Jurkat, Clone E6-1 (cell line): ENCODE measurements at regions not wholly inside any gene's neighbourhood (a gene's known extent, or its start where the extent isn't known, plus 50 kb on each side); places are given as distances from the start of the nearest gene placed in this dataset.
A peak's percentile ranks its signal among the peaks of the same experiment; 100 is the strongest.
"Not testable (repeated sequence)": the region's sequence is repeated elsewhere in the genome, so short reads cannot be mapped to it uniquely, and the experiment has no call there.

Experiments used
- DNase-seq: peaks from one replicate; pipeline ENCODE4 v3.0.0-alpha.2; 2011; ENCODE audit warnings: low read depth, low spot score
- H3K4me3 ChIP-seq: 2 replicates; pipeline ENCODE4 v1.5.1; 2011; ENCODE audit warnings: mild to moderate bottlenecking, low read length, control low read depth, moderate library complexity

DNA sequence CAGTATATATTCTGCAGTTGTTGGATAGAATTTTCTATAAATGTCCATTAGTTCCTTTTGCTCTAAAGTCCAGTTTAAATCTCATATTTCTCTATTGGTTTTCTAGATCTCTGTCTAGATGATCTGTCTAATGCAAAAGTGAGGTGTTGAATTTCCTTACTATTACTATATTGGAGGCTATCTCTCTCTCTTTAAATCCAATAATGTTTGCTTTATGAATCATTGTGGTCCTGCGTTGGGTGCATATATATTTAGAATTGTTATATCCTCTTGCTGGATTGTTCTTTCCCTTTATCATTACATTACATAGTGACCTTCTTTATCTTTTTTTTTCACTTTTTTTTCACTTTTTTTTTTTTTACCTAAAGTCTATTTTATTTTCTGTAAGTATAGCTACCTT, 208.5 kb upstream of the ASCC3 start:
- no peak for DNase-seq

DNA sequence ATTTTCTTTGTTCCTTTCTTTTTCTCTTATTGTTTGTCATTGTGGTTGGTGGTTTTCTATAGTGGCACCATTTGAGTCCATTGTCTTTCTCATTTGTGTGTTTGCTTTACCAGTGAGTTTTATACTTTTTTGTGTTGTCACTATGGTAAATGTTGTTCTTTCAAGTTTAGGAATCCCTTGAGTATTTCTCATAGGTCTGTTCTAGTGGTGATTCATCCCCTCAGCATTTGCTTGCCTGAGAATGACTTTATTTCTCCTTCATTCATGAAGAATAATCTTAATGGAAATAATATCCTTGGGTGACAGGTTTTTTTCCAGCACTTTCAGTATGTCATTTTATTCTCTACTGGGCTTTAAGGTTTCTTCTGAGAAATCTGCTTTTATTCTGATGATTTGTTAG, 209.2 kb upstream of the ASCC3 start:
- no peak overlapping the region for H3K4me3 ChIP-seq
- DNase-seq, result no peak

More for the DNA sequence above, 208.5 kb upstream of the ASCC3 start:
- no peak overlapping the region for H3K4me3 ChIP-seq

DNA sequence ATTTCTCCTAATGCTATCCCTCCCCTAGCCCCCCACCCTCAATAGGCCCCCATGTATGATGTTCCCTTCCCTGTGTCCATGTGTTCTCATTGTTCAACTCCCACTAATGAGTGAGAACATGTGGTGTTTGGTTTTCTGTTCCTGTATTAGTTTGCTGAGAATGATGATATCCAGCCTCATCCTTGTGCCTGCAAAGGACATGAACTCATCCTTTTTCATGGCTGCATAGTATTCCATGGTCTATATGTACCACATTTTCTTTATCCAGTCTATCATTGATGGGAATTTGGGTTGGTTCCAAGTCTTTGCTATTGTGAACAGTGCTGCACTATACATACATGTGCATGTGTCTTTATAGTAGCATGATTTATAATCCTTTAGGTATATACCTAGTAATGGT, 217.5 kb upstream of the ASCC3 start:
- not testable (repeated sequence) for H3K4me3 ChIP-seq, DNase-seq

DNA sequence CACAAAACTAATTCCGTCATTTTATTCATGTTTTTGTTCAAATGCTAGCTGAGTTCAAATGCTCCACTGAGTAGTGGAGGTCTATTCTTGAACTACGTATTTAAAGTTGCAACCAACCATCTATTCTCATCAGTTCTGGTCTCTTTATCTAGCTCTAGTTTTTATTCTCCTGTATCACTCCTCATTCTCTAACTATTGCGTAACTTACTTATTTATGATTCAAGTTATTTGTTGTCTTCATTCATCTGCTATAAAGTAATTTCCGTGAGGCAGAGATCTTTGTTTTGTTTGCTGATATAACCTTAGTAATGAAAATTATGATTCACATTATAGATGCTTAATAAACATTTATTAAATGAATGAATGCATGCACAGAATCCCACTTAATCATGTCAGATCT, 221.6 kb upstream of the ASCC3 start:
- H3K4me3 ChIP-seq, result no peak overlapping the region
- DNase-seq, result no peak

DNA sequence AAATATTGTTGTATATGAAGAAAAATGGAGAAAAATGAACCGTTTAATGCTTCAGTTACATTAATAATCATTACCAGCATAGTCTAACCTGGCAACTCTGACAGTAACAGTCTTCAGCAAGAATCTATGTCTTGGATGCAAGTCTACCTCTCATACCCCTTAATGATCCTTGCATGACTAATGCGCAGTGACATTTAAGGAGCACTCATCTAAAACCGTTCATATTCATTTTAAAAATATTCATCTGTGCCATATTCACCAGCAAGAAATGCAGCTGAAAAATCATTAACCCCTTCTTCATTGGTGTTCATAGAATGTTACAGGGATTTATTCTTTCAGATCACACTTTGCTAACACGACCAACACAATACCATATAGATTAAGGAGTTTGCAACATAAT, 227.2 kb upstream of the ASCC3 start:
- no peak overlapping the region for H3K4me3 ChIP-seq
- no peak for DNase-seq

DNA sequence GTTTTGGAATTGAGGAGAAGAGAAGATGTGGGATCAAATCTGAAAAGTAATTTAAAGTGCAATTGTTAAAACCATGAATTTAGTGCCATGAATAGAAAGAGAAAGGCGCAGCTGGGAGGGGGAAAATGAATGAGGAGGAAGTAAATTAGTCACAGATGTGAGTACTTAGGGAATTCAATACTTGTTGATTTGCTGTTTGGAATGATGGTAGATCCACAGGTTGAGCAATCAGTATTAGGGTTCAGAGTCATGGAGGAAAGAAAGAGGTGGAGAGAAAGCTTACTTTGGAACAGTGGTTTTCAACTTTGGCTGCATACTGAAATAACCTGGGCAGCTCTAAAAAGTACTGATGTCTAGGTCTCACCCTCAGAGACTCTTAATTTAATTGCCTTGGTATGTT, 229.7 kb upstream of the ASCC3 start:
- no peak overlapping the region for H3K4me3 ChIP-seq
- no peak for DNase-seq

- H3K4me3 ChIP-seq, result no peak overlapping the region
- no peak for DNase-seq
Observed at GRCh38 chr6:101113468-101114260, 232.5 kb upstream of the ASCC3 start.

- peak; percentile 19 for DNase-seq
- no peak overlapping the region for H3K4me3 ChIP-seq
Observed at GRCh38 chr6:101114703-101115102, 233.6 kb upstream of the ASCC3 start.

GRCh38 chr6:101116337-101116736, 235.2 kb upstream of the ASCC3 start:
- no peak overlapping the region for H3K4me3 ChIP-seq
- DNase-seq, result no peak

DNA sequence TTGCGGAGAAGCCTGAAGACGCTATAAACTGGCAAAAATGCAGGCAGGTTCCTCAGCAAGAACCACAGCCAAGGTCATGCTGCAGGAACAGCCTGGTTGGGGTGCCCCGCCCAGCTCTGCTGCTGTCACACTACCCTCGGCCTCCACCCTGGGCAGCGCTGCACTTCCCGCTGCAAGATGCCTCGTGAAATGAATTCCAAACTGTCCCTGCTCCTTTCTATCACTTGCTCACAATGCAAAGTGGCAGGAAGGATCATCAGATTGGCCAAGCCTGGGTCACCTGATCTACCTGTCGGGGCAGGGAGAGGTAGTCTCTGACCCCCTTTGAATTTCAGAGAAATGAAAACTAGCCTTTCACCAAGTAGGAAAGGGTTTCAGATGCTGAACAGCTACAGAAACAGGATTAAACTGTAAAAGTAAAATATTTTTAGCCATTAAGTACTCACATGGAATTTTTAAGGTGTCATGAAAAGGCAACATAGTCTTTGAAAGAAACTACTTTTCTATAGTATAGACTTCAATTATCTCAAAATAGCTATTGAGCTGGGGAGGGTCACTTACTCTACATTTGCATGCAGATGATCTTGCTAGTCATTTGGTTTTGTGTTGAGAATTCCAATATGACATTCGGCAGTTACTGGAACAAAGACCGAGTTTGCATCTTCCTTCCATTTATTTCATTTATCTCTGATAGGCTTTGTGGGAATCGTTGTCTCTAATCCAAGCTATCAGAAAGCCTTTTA, 236.4 kb upstream of the ASCC3 start:
- DNase-seq, result no peak
- H3K4me3 ChIP-seq, result no peak overlapping the region

DNA sequence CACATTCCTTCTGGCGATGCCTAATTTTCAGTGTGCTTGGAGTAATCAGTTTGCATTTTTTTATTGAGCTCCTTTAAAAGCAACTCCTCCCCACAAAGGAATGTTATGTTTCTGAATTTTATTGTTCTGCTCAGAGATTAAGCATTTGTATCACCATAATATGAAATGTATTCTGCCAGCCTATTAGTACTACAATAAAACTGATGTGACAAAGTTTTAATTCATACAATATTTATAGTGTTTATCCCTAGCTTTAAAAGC, 236.9 kb upstream of the ASCC3 start:
- DNase-seq, result no peak
- no peak overlapping the region for H3K4me3 ChIP-seq

GRCh38 chr6:101120747-101121146, 239.6 kb upstream of the ASCC3 start:
- no peak overlapping the region for H3K4me3 ChIP-seq
- no peak for DNase-seq

GRCh38 chr6:101125380-101125971, 244.3 kb upstream of the ASCC3 start:
- DNase-seq, result no peak
- H3K4me3 ChIP-seq, result no peak overlapping the region

DNA sequence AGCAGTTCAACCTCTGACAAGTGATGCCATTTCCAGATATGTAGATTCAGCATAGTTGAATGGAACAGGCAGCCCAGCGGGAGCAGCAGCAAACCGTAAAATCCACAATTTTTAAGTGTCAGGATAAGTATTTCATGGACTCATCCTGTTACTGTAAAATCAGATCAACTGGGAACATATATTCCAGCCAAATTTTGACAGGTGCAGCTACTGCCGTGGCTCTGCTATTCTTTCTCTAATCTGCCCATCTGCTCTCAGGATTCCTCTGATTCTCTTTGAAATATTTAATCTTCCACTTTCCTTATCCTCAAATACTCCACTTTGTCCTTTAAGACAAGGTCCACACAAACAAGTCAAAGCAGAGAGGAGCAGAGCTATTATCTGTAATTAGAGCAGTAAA, 245.4 kb upstream of the ASCC3 start:
- H3K4me3 ChIP-seq, result no peak overlapping the region
- no peak for DNase-seq

GRCh38 chr6:101129851-101130250, 248.7 kb upstream of the ASCC3 start:
- no peak for DNase-seq
- no peak overlapping the region for H3K4me3 ChIP-seq

DNA sequence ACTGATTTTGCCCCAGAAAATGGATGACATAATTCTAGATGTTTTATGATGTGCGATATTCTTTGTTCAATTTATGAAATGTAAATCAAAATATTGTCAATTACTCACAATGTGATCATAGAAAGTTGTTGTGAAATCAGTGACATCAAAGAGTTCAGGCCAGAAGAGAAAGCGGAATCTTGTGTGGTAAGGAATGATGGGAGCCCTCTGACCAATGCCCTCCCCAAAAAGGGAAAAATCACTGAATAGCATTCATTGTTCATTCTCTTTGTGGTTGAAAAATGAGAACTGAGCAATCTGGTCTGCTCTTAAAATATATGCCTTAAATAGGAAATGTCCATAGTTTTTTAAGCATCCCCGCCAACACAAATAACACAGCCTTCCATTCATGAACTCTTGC, 247.1 kb upstream of the GRIK2 start:
- no peak for DNase-seq
- no peak overlapping the region for H3K4me3 ChIP-seq

GRCh38 chr6:101150226-101150625, 243.3 kb upstream of the GRIK2 start:
- no peak for DNase-seq
- no peak overlapping the region for H3K4me3 ChIP-seq

GRCh38 chr6:101157638-101158037, 235.9 kb upstream of the GRIK2 start:
- not testable (repeated sequence) for DNase-seq, H3K4me3 ChIP-seq

DNA sequence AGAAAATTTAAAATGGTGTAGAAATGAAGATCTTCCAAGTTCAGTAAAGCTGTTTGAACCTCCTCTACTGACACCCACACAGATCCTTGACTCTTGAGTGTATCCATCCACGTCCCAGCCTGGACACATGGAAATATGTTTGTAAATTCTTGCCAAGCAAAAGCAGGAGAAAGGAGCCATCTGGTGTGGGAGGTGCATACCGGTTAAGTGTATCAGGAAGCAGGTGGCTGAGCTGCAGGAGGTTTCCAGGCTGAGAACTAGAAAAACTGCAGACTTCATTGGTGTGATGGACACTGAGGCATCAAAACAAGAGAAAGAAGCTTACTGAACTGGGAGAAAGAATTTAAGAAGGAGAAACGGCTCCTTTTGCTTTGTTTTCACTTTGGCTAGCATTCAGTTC, 229.9 kb upstream of the GRIK2 start:
- no peak overlapping the region for H3K4me3 ChIP-seq
- no peak for DNase-seq

- DNase-seq, result no peak
- no peak overlapping the region for H3K4me3 ChIP-seq
Observed at GRCh38 chr6:101167638-101168037, 225.9 kb upstream of the GRIK2 start.

DNA sequence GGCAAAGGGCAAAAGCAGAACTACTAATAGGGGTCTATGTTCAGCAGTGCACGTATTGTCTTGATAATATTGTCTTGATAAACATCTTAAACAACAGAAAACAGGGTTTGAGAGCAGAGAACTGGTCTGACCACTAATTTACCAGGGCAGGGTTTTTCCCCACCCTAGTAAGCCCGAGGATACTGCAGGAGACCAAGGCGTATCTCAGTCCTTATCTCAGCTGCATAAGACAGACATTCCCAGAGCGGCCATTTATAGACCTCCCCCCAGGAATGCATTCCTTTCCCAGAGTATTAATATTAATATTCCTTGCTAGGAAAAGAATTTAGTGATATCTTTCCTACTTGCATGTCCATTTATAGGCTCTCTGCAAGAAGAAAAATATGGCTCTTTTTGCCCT, 222.5 kb upstream of the GRIK2 start:
- H3K4me3 ChIP-seq, DNase-seq: not testable (repeated sequence)
